ENCODE measurements at regions not wholly inside any gene's neighbourhood (a gene's known extent, or its start where the extent isn't known, plus 50 kb on each side); places are given as distances from the start of the nearest gene placed in this dataset.
"Not testable (repeated sequence)": the region's sequence is repeated elsewhere in the genome, so short reads cannot be mapped to it uniquely, and the experiment has no call there.

DNA sequence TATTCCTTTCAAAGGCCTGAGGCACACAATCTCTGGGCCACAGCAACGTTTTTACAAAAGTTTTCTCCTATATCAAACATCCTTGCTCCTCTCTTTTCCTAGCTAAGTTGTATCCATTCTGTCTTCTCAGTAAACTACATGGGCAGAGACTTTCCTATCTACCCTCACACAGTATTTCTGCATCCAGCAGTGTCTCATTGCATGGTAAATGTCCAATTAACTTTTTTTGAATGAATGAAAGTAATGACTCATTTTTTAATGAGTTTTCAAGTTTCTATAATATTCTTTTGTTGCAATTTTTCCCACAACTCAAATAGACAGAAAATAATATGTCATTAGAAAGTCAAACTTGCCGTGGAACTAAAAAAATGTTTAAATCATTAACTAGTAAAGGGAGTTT is 688.6 kb downstream of the JRKL start:
- TF ChIP-seq, protein P1, sequence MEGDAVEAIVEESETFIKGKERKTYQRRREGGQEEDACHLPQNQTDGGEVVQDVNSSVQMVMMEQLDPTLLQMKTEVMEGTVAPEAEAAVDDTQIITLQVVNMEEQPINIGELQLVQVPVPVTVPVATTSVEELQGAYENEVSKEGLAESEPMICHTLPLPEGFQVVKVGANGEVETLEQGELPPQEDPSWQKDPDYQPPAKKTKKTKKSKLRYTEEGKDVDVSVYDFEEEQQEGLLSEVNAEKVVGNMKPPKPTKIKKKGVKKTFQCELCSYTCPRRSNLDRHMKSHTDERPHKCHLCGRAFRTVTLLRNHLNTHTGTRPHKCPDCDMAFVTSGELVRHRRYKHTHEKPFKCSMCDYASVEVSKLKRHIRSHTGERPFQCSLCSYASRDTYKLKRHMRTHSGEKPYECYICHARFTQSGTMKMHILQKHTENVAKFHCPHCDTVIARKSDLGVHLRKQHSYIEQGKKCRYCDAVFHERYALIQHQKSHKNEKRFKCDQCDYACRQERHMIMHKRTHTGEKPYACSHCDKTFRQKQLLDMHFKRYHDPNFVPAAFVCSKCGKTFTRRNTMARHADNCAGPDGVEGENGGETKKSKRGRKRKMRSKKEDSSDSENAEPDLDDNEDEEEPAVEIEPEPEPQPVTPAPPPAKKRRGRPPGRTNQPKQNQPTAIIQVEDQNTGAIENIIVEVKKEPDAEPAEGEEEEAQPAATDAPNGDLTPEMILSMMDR (IDR thresholded peaks at IDR 0.05; ENCODE audit: control insufficient read depth, insufficient read depth, low read depth, low read length, missing control alignments): no peak
- DNase-seq (ENCODE audit: low read depth): no peak
- no peak overlapping the region for H3K4me3 ChIP-seq (ENCODE audit: control insufficient read depth, low read depth, low read length)

DNA sequence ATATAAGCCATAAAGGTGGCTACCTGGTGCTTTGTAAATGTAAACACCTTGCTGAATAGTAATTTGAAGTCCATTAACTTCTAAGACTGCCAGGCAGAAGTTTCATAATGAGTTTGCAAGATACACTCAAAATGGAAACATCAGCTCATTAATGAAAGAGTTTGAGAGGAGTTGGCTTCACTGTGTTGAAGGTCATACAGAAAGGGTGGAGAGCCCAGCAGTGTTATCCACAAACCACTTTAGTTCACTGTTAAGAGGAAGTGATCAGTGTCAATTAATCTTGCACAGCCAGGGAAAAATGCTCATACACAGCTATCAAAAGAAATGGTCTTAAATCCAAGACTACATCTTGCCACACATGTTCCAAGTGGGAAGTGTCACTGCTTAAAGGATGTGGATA is 689.4 kb downstream of the JRKL start:
- TF ChIP-seq, protein P1 (IDR thresholded peaks at IDR 0.05; ENCODE audit: control insufficient read depth, insufficient read depth, low read depth, low read length, missing control alignments): no peak
- no peak overlapping the region for H3K4me3 ChIP-seq (ENCODE audit: control insufficient read depth, low read depth, low read length)
- DNase-seq (ENCODE audit: low read depth): no peak

DNA sequence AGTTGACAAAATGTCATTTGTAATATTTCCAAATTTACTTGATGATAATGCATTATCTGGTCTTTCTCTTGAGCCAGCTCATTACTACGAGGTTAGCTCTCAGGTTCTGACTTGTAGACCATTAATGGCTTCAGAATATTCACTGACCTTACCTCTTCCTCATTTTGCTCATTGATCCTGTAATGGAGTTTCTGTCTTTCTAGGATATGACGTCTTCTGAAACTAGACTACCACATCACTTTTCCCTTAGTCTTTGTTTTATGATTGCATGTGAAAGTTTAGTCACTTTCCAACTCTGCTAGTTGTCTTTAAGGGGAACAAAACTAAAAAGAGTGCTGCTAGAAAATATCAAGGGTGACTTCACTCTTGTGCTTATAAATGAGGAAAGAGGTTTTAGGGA is 697.6 kb downstream of the JRKL start:
- no peak overlapping the region for H3K4me3 ChIP-seq (ENCODE audit: control insufficient read depth, low read depth, low read length)
- no peak for DNase-seq (ENCODE audit: low read depth)
- TF ChIP-seq, protein P1 (IDR thresholded peaks at IDR 0.05; ENCODE audit: control insufficient read depth, insufficient read depth, low read depth, low read length, missing control alignments): no peak

DNA sequence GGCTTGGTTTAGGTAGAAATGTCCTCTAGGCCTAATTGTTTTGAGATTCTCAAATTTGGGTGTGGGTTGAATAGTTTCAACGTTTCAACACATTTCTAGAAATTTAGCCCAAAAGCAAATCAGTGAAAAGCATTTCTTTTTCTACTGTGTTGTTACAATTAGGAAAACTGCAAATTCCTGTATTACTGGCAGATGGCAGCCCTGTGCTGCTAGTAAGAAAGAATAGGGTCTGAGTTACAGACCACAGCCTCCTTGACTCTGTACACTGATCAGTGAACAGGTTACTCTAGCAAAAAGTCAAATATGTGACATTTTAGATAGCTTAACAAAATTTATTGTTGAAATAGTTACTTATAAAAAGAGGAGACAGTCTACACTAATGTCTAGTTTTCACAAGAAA is 703.0 kb downstream of the JRKL start:
- DNase-seq (ENCODE audit: low read depth): no peak
- no peak overlapping the region for H3K4me3 ChIP-seq (ENCODE audit: control insufficient read depth, low read depth, low read length)
- TF ChIP-seq, protein P1 (IDR thresholded peaks at IDR 0.05; ENCODE audit: control insufficient read depth, insufficient read depth, low read depth, low read length, missing control alignments): no peak

DNA sequence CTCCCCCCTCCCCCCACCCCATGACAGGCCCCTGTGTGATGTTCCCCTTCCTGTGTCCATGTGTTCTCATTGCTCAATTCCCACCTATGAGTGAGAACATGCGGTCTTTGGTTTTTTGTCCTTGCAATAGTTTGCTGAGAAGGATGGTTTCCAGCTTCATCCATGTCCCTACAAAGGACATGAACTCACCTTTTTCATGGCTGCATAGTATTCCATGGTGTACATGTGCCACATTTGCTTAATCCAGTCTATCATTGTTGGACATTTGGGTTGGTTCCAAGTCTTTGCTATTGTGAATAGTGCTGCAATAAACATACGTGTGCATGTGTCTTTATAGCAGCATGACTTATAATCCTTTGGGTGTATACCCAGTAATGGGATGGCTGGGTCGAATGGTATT is 712.4 kb downstream of the JRKL start:
- not testable (repeated sequence) for H3K4me3 ChIP-seq (ENCODE audit: control insufficient read depth, low read depth, low read length); DNase-seq (ENCODE audit: low read depth)

DNA sequence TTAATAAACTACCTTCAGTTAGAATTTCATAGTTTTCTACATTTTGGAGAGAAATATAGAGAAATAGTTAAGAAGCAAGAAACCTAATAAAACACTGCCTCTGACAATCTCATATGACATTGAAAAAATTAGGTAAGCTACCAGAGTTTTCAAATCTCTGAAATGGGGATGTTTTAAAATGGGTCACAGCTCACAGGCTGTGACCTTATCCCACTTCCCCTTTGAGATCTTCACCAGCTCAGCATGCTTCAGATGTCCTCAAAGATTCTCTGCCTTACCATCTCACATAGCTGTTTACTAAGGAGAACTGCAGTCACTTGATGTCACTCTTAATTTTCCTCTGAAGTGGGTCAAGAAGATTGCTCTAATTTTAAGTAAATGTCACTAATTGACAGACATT is 717.8 kb downstream of the JRKL start:
- no peak overlapping the region for H3K4me3 ChIP-seq (ENCODE audit: control insufficient read depth, low read depth, low read length)
- TF ChIP-seq, protein P1 (IDR thresholded peaks at IDR 0.05; ENCODE audit: control insufficient read depth, insufficient read depth, low read depth, low read length, missing control alignments): no peak
- no peak for DNase-seq (ENCODE audit: low read depth)

DNA sequence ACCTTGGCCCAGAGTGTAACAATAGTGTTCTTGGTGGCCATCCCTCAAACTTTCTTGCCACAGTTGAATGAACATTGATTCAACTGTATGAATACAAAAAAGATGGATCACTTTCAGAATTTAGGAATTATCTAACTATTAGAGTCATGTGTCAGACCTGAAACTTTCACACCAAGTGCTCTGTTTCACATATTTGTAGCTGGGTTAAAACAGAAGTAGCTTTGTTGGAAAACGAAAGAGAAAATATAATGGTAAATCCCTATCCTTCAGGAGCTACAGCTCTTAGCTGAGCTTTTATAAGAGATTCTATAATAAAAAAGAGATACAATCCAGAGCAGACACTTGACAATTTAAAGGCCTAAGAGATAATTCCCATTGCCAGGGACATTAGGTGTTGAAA is 719.3 kb downstream of the JRKL start:
- no peak overlapping the region for H3K4me3 ChIP-seq (ENCODE audit: control insufficient read depth, low read depth, low read length)
- TF ChIP-seq, protein P1 (IDR thresholded peaks at IDR 0.05; ENCODE audit: control insufficient read depth, insufficient read depth, low read depth, low read length, missing control alignments): no peak
- no peak for DNase-seq (ENCODE audit: low read depth)
